ENCODE measurements at regions not wholly inside any gene's neighbourhood (a gene's known extent, or its start where the extent isn't known, plus 50 kb on each side); places are given as distances from the start of the nearest gene placed in this dataset.

GRCh38 chr1:55317673-55318072 lies 102.5 kb upstream of the USP24 start:
- no peaks in the 10 kb centered on the region; the same call in none of the 2 replicates for H3K27me3 Mint-ChIP-seq (ENCODE audit: insufficient read depth)
- no peak for DNase-seq
- H3K9me3 Mint-ChIP-seq, result no peaks in the 10 kb centered on the region
- H3K4me1 Mint-ChIP-seq (ENCODE audit: low read depth), result peaks cover 33% of the 10 kb centered on the region
- no peak for TF ChIP-seq CTCF (IDR thresholded peaks at IDR 0.05)
- no peaks in the 10 kb centered on the region for H3K36me3 Mint-ChIP-seq (ENCODE audit: low read depth)
- no peak overlapping the region for H3K27ac Mint-ChIP-seq
- H3K4me3 Mint-ChIP-seq, result no peak overlapping the region

GRCh38 chr1:55316947-55317662 lies 101.9 kb upstream of the USP24 start:
- H3K9me3 Mint-ChIP-seq, result no peaks in the 10 kb centered on the region

GRCh38 chr1:55316502-55316901 lies 101.3 kb upstream of the USP24 start:
- H3K4me3 Mint-ChIP-seq, result no peak overlapping the region
- DNase-seq, result no peak
- no peak for TF ChIP-seq CTCF (IDR thresholded peaks at IDR 0.05)
- no peaks in the 10 kb centered on the region; the same call in none of the 2 replicates for H3K27me3 Mint-ChIP-seq (ENCODE audit: insufficient read depth)
- no peaks in the 10 kb centered on the region for H3K9me3 Mint-ChIP-seq
- H3K27ac Mint-ChIP-seq, result no peak overlapping the region
- peaks cover 33% of the 10 kb centered on the region for H3K4me1 Mint-ChIP-seq (ENCODE audit: low read depth)
- H3K36me3 Mint-ChIP-seq (ENCODE audit: low read depth), result no peaks in the 10 kb centered on the region

More at GRCh38 chr1:55316947-55317662, 101.9 kb upstream of the USP24 start:
- DNase-seq, result no peak
- Mint-ChIP-seq H3K4me3 (no peak overlapping the region), H3K36me3 (ENCODE audit: low read depth) (no peaks in the 10 kb centered on the region), H3K27ac (no peak overlapping the region), H3K27me3 (ENCODE audit: insufficient read depth) (no peaks in the 10 kb centered on the region; the same call in none of the 2 replicates), H3K4me1 (ENCODE audit: low read depth) (peaks cover 33% of the 10 kb centered on the region)
- no peak for TF ChIP-seq CTCF (IDR thresholded peaks at IDR 0.05)

GRCh38 chr1:55315552-55315951 lies 100.4 kb upstream of the USP24 start:
- TF ChIP-seq CTCF (IDR thresholded peaks at IDR 0.05), result no peak
- Mint-ChIP-seq H3K4me1 (ENCODE audit: low read depth) (peaks cover 39% of the 10 kb centered on the region), H3K27me3 (ENCODE audit: insufficient read depth) (no peaks in the 10 kb centered on the region; the same call in none of the 2 replicates), H3K27ac (no peak overlapping the region), H3K9me3 (no peaks in the 10 kb centered on the region), H3K4me3 (no peak overlapping the region), H3K36me3 (ENCODE audit: low read depth) (no peaks in the 10 kb centered on the region)
- DNase-seq, result no peak

GRCh38 chr1:55314740-55315139 lies 99.6 kb upstream of the USP24 start:
- no peaks in the 10 kb centered on the region; the same call in none of the 2 replicates for H3K27me3 Mint-ChIP-seq (ENCODE audit: insufficient read depth)
- no peak for TF ChIP-seq CTCF (IDR thresholded peaks at IDR 0.05)
- H3K9me3 Mint-ChIP-seq, result no peaks in the 10 kb centered on the region

More at GRCh38 chr1:55314740-55315139, 99.6 kb upstream of the USP24 start:
- H3K36me3 Mint-ChIP-seq (ENCODE audit: low read depth), result no peaks in the 10 kb centered on the region
- H3K4me1 Mint-ChIP-seq (ENCODE audit: low read depth), result peaks cover 44% of the 10 kb centered on the region
- H3K27ac Mint-ChIP-seq, result no peak overlapping the region
- DNase-seq, result no peak
- no peak overlapping the region for H3K4me3 Mint-ChIP-seq
